ENCODE measurements at regions not wholly inside any gene's neighbourhood (a gene's known extent, or its start where the extent isn't known, plus 50 kb on each side); places are given as distances from the start of the nearest gene placed in this dataset.

DNA sequence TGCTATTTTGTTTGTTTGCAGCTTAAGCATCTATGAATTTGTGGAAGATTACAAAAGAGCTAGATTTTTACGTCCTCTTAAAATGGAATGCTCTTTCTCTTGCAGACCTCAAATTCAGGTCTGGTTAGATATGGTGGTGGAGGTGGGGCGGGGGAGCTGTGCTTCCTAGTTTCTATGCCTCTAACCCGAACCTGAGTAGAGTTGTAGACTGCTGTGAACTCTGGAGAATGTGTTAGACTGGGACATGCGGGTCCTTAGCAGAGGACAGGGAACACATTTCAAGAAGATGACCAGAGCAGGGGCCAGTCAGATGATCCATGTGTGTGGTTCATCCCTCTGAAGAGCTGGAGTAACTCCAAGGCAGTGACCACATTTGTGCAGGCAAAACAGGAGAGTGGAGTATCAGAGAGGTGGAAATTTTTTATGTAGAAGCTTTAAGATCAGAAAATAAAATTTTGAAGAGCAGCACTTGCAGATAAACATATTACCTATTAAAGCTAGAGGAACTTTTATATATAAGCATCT, 154.9 kb downstream of the FAM174A start:
- DNase-seq (ENCODE audit: low read depth, low spot score) (no peak), ATAC-seq (no peak)
- ChIA-PET POLR2A (no interaction called here), CTCF (no interaction called here)
- no TSS peak for BruUV-seq (replicated peaks)
- Histone ChIP-seq H3K4me3 (ENCODE audit: low read depth in 2 of 2, low read length in 2 of 2) (no peak overlapping the region), H3K36me3 (ENCODE audit: control insufficient read depth, insufficient read depth, low read length) (no peaks in the 10 kb centered on the region; the same call in 1 of the 2 replicates), H3K4me1 (ENCODE audit: control insufficient read depth, insufficient read depth, low read length) (no peaks in the 10 kb centered on the region), H3K27me3 (ENCODE audit: control insufficient read depth, insufficient read depth, low read length) (no peaks in the 10 kb centered on the region), H3K9me3 (ENCODE audit: control insufficient read depth, insufficient read depth, low read depth, low read length) (no peaks in the 10 kb centered on the region), H3K27ac (ENCODE audit: low read length) (no peak overlapping the region)
- intact Hi-C loops (cut with micrococcal nuclease; ENCODE audit: unreplicated experiment) (no loop called here), in situ Hi-C loops (cut with HindIII; ENCODE audit: low pct_unique_long_range_greater_than_20kb, low sequenced_read_pairs) (no loop called here)
- TF ChIP-seq, protein P1, sequence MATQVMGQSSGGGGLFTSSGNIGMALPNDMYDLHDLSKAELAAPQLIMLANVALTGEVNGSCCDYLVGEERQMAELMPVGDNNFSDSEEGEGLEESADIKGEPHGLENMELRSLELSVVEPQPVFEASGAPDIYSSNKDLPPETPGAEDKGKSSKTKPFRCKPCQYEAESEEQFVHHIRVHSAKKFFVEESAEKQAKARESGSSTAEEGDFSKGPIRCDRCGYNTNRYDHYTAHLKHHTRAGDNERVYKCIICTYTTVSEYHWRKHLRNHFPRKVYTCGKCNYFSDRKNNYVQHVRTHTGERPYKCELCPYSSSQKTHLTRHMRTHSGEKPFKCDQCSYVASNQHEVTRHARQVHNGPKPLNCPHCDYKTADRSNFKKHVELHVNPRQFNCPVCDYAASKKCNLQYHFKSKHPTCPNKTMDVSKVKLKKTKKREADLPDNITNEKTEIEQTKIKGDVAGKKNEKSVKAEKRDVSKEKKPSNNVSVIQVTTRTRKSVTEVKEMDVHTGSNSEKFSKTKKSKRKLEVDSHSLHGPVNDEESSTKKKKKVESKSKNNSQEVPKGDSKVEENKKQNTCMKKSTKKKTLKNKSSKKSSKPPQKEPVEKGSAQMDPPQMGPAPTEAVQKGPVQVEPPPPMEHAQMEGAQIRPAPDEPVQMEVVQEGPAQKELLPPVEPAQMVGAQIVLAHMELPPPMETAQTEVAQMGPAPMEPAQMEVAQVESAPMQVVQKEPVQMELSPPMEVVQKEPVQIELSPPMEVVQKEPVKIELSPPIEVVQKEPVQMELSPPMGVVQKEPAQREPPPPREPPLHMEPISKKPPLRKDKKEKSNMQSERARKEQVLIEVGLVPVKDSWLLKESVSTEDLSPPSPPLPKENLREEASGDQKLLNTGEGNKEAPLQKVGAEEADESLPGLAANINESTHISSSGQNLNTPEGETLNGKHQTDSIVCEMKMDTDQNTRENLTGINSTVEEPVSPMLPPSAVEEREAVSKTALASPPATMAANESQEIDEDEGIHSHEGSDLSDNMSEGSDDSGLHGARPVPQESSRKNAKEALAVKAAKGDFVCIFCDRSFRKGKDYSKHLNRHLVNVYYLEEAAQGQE (IDR thresholded peaks at IDR 0.05; ENCODE audit: insufficient read depth in 1 of 2, low read depth in 2 of 2, low read length in 1 of 2): no peak
- TF ChIP-seq SIN3A (IDR thresholded peaks at IDR 0.05; ENCODE audit: borderline replicate concordance, insufficient read depth, low read depth, low read length) (no peak), POLR2AphosphoS5 (IDR thresholded peaks at IDR 0.05; ENCODE audit: low read depth, low read length) (no peak), TCF7L2 (IDR thresholded peaks at IDR 0.05; ENCODE audit: low read depth, low read length) (no peak)
- TF ChIP-seq, protein P2, sequence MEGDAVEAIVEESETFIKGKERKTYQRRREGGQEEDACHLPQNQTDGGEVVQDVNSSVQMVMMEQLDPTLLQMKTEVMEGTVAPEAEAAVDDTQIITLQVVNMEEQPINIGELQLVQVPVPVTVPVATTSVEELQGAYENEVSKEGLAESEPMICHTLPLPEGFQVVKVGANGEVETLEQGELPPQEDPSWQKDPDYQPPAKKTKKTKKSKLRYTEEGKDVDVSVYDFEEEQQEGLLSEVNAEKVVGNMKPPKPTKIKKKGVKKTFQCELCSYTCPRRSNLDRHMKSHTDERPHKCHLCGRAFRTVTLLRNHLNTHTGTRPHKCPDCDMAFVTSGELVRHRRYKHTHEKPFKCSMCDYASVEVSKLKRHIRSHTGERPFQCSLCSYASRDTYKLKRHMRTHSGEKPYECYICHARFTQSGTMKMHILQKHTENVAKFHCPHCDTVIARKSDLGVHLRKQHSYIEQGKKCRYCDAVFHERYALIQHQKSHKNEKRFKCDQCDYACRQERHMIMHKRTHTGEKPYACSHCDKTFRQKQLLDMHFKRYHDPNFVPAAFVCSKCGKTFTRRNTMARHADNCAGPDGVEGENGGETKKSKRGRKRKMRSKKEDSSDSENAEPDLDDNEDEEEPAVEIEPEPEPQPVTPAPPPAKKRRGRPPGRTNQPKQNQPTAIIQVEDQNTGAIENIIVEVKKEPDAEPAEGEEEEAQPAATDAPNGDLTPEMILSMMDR (IDR thresholded peaks at IDR 0.05): no peak

DNA sequence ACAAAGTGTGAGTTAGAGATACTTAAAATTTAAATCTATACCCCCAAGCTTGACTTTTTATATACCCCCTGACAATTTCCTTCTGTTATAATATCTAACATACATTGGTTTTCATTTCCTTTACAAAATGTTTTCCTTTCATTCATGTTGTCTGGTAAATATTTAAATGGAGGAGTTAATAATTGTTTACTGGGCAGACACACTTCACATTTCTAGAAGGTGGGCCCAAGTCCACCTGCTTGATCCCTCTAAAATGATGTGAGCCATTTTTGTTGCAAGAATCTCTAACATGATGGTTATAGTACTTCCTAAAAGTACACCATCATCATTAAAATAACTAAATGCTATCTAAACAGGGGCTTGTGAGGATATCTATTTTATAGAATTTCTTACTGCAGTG, 155.9 kb downstream of the FAM174A start:
- Histone ChIP-seq H3K27me3 (ENCODE audit: control insufficient read depth, insufficient read depth, low read length) (no peaks in the 10 kb centered on the region), H3K27ac (ENCODE audit: low read length) (no peak overlapping the region), H3K4me3 (ENCODE audit: low read depth in 2 of 2, low read length in 2 of 2) (no peak overlapping the region), H3K9me3 (ENCODE audit: control insufficient read depth, insufficient read depth, low read depth, low read length) (no peaks in the 10 kb centered on the region), H3K36me3 (ENCODE audit: control insufficient read depth, insufficient read depth, low read length) (no peaks in the 10 kb centered on the region; the same call in 1 of the 2 replicates), H3K4me1 (ENCODE audit: control insufficient read depth, insufficient read depth, low read length) (no peaks in the 10 kb centered on the region)
- TF ChIP-seq TCF7L2 (IDR thresholded peaks at IDR 0.05; ENCODE audit: low read depth, low read length) (no peak), POLR2AphosphoS5 (IDR thresholded peaks at IDR 0.05; ENCODE audit: low read depth, low read length) (no peak), SIN3A (IDR thresholded peaks at IDR 0.05; ENCODE audit: borderline replicate concordance, insufficient read depth, low read depth, low read length) (no peak)
- TF ChIP-seq, protein P2 (IDR thresholded peaks at IDR 0.05): no peak
- TF ChIP-seq, protein P1 (IDR thresholded peaks at IDR 0.05; ENCODE audit: insufficient read depth in 1 of 2, low read depth in 2 of 2, low read length in 1 of 2): no peak
- ATAC-seq: no peak
- in situ Hi-C loops (cut with HindIII; ENCODE audit: low pct_unique_long_range_greater_than_20kb, low sequenced_read_pairs) (no loop called here), intact Hi-C loops (cut with micrococcal nuclease; ENCODE audit: unreplicated experiment) (no loop called here)
- BruUV-seq (replicated peaks): no TSS peak
- DNase-seq (ENCODE audit: low read depth, low spot score): no peak
- CTCF ChIA-PET: no interaction called here
- POLR2A ChIA-PET: no interaction called here
